Mesothelial cell of epicardium (in vitro differentiated cells): ENCODE measurements at regions not wholly inside any gene's neighbourhood (a gene's known extent, or its start where the extent isn't known, plus 50 kb on each side); places are given as distances from the start of the nearest gene placed in this dataset.
A peak's percentile ranks its signal among the peaks of the same experiment; 100 is the strongest.

Source experiments
- DNase-seq, 2 experiments: peaks; one replicate each; pipeline ENCODE4 v3.0.0; 2021; ENCODE audit warnings: low spot score in 2 of 2; ENCODE audit not compliant: unreplicated experiment in 2 of 2
- H3K27ac Mint-ChIP-seq: 2 replicates; pipeline ENCODE4 v1.8.0; 2021; ENCODE audit warnings: mixed read lengths
- H3K27me3 Mint-ChIP-seq: 2 replicates; pipeline ENCODE4 v1.8.0; 2021; ENCODE audit warnings: low read depth, mixed read lengths
- H3K36me3 Mint-ChIP-seq: 2 replicates; pipeline ENCODE4 v1.8.0; 2021; ENCODE audit warnings: mixed read lengths
- H3K4me1 Mint-ChIP-seq: 2 replicates; pipeline ENCODE4 v1.8.0; 2021; ENCODE audit warnings: mixed read lengths
- H3K4me3 Mint-ChIP-seq: 2 replicates; pipeline ENCODE4 v1.8.0; 2021; ENCODE audit warnings: mild to moderate bottlenecking, moderate library complexity, mixed read lengths
- H3K9me3 Mint-ChIP-seq: 2 replicates; pipeline ENCODE4 v1.8.0; 2021; ENCODE audit warnings: mixed read lengths
- CTCF ChIP-seq: fragments of 200-600 bp; sonication (generic); IDR thresholded peaks from one replicate; pipeline ENCODE4 v1.5.0; 2021; ENCODE audit warnings: antibody characterized with exemption; ENCODE audit not compliant: unreplicated experiment

GRCh38 chr11:122422682-122423081, 232.8 kb upstream of the UBASH3B start:
- no peak for TF ChIP-seq CTCF
- Mint-ChIP-seq H3K27me3 (no peaks in the 10 kb centered on the region), H3K36me3 (no peaks in the 10 kb centered on the region), H3K4me3 (no peak overlapping the region), H3K27ac (peak overlapping the region; percentile 70), H3K4me1 (peaks cover 35% of the 10 kb centered on the region), H3K9me3 (no peaks in the 10 kb centered on the region)
- DNase-seq, result no peak

GRCh38 chr11:122421702-122422101, 233.8 kb upstream of the UBASH3B start:
- H3K36me3 Mint-ChIP-seq, result no peaks in the 10 kb centered on the region
- DNase-seq, result no peak
- H3K4me3 Mint-ChIP-seq, result no peak overlapping the region
- H3K4me1 Mint-ChIP-seq, result peaks cover 37% of the 10 kb centered on the region
- no peak for TF ChIP-seq CTCF
- H3K27ac Mint-ChIP-seq, result no peak overlapping the region
- H3K9me3 Mint-ChIP-seq, result no peaks in the 10 kb centered on the region
- no peaks in the 10 kb centered on the region for H3K27me3 Mint-ChIP-seq

- TF ChIP-seq CTCF, result no peak
- Mint-ChIP-seq H3K4me3 (peak overlapping the region; percentile 33), H3K4me1 (peaks cover 29% of the 10 kb centered on the region)
Measured at GRCh38 chr11:122418032-122418431, 237.5 kb upstream of the UBASH3B start.

GRCh38 chr11:122414406-122415018, 241.0 kb upstream of the UBASH3B start:
- no peak for DNase-seq
- Mint-ChIP-seq H3K27me3 (no peaks in the 10 kb centered on the region), H3K27ac (no peak overlapping the region), H3K4me3 (no peak overlapping the region), H3K36me3 (peaks cover 4% of the 10 kb centered on the region), H3K4me1 (peaks cover 9% of the 10 kb centered on the region), H3K9me3 (peaks cover 35% of the 10 kb centered on the region)
- TF ChIP-seq CTCF, result no peak

More at GRCh38 chr11:122418032-122418431, 237.5 kb upstream of the UBASH3B start:
- no peak for DNase-seq
- peak overlapping the region; percentile 90 for H3K27ac Mint-ChIP-seq
- H3K9me3 Mint-ChIP-seq, result peaks cover 11% of the 10 kb centered on the region
- H3K36me3 Mint-ChIP-seq, result no peaks in the 10 kb centered on the region
- H3K27me3 Mint-ChIP-seq, result no peaks in the 10 kb centered on the region

- Mint-ChIP-seq H3K4me3 (no peak overlapping the region), H3K4me1 (peaks cover 9% of the 10 kb centered on the region), H3K27me3 (no peaks in the 10 kb centered on the region), H3K27ac (no peak overlapping the region), H3K36me3 (peaks cover 4% of the 10 kb centered on the region), H3K9me3 (peaks cover 35% of the 10 kb centered on the region)
- no peak for DNase-seq
- TF ChIP-seq CTCF, result no peak
Measured at GRCh38 chr11:122413677-122414076, 241.8 kb upstream of the UBASH3B start.

- H3K27me3 Mint-ChIP-seq, result no peaks in the 10 kb centered on the region
- H3K4me1 Mint-ChIP-seq, result peaks cover 4% of the 10 kb centered on the region
- DNase-seq, result no peak
- peaks cover 35% of the 10 kb centered on the region for H3K9me3 Mint-ChIP-seq
- TF ChIP-seq CTCF, result no peak
- H3K4me3 Mint-ChIP-seq, result no peak overlapping the region
- peak overlapping the region; percentile 49 for H3K27ac Mint-ChIP-seq
- peaks cover 4% of the 10 kb centered on the region for H3K36me3 Mint-ChIP-seq
Measured at GRCh38 chr11:122412581-122412980, 242.9 kb upstream of the UBASH3B start.
